Keratinocyte (primary cell): ENCODE measurements at regions not wholly inside any gene's neighbourhood (a gene's known extent, or its start where the extent isn't known, plus 50 kb on each side); places are given as distances from the start of the nearest gene placed in this dataset.

ENCODE experiments used
- DNase-seq: peaks from one replicate; pipeline ENCODE4 v3.0.0-alpha.2; 2011; ENCODE audit warnings: low read depth, missing footprints, low spot score
- FAIRE-seq: peaks from 2 replicates; lab custom pipeline; 2011; peaks lifted over from hg19 to GRCh38; lab: Jason Lieb, UNC
- H2AFZ ChIP-seq: 2 replicates; pipeline ENCODE4 v1.6.0; 2012; ENCODE audit warnings: low read length, control low read depth, inconsistent platforms; ENCODE audit not compliant: control insufficient read depth
- H3K27ac ChIP-seq: 2 replicates; pipeline ENCODE4 v1.5.1; 2011; ENCODE audit warnings: low read length; ENCODE audit not compliant: control insufficient read depth, insufficient read depth
- H3K27me3 ChIP-seq: 3 replicates; pipeline ENCODE4 v1.6.0; 2011; ENCODE audit warnings: low read length; ENCODE audit not compliant: control insufficient read depth, insufficient read depth; ENCODE audit errors: extremely low read depth
- H3K36me3 ChIP-seq, 2 experiments: 2 replicates in 1 of 2; 3 replicates in 1 of 2; pipeline ENCODE4 v1.5.1; 2011; ENCODE audit warnings: low read length in 2 of 2, mild to moderate bottlenecking in 1 of 2; ENCODE audit not compliant: control insufficient read depth in 2 of 2, insufficient read depth in 2 of 2; ENCODE audit errors: extremely low read depth in 1 of 2
- H3K4me1 ChIP-seq: 3 replicates; pipeline ENCODE4 v1.5.1; 2011; ENCODE audit warnings: low read length; ENCODE audit not compliant: control insufficient read depth, insufficient read depth; ENCODE audit errors: extremely low read depth
- H3K4me2 ChIP-seq: 3 replicates; pipeline ENCODE4 v1.6.0; 2011; ENCODE audit warnings: low read depth, low read length; ENCODE audit not compliant: control insufficient read depth, insufficient read depth; ENCODE audit errors: extremely low read depth
- H3K4me3 ChIP-seq, 3 experiments: fragments of 200-600 bp in 1 of 3; sonication (generic) in 1 of 3; 2 replicates in 2 of 3; 3 replicates in 1 of 3; pipeline ENCODE4 v1.5.1; 2011 to 2016; ENCODE audit warnings: low read length in 3 of 3, mild to moderate bottlenecking in 3 of 3, control low read depth in 2 of 3, inconsistent platforms in 1 of 3, low read depth in 1 of 3, mixed read lengths in 1 of 3, mixed run types in 1 of 3, moderate library complexity in 1 of 3; ENCODE audit not compliant: control insufficient read depth in 2 of 3, insufficient read depth in 2 of 3; ENCODE audit errors: extremely low read depth in 1 of 3
- H3K79me2 ChIP-seq: 2 replicates; pipeline ENCODE4 v1.6.0; 2012; ENCODE audit warnings: low read length; ENCODE audit not compliant: control insufficient read depth, insufficient read depth
- H3K9ac ChIP-seq: 3 replicates; pipeline ENCODE4 v1.6.0; 2011; ENCODE audit warnings: low read length; ENCODE audit not compliant: control insufficient read depth, insufficient read depth; ENCODE audit errors: extremely low read depth
- H3K9me1 ChIP-seq: 3 replicates; pipeline ENCODE4 v1.6.0; 2011; ENCODE audit warnings: low read length; ENCODE audit not compliant: control insufficient read depth, insufficient read depth; ENCODE audit errors: extremely low read depth
- H3K9me3 ChIP-seq: 2 replicates; pipeline ENCODE4 v1.5.1; 2012; ENCODE audit warnings: low read depth, low read length; ENCODE audit not compliant: control insufficient read depth
- H4K20me1 ChIP-seq: 3 replicates; pipeline ENCODE4 v1.6.0; 2011; ENCODE audit warnings: low read length; ENCODE audit not compliant: control insufficient read depth, insufficient read depth; ENCODE audit errors: extremely low read depth
- EZH2 ChIP-seq: IDR thresholded peaks from one replicate; pipeline ENCODE4 v1.6.1; 2012; ENCODE audit warnings: inconsistent platforms, mild to moderate bottlenecking, low read length, moderate library complexity
- dilution Hi-C: fragments of 300-500 bp; cut with MboI; formaldehyde crosslinking; loops from one replicate; pipeline ENCODE4 v1.7.0; 2020; ENCODE audit warnings: low sequenced_read_pairs; ENCODE audit not compliant: extremely low pct_ligation_motif_present
- TF ChIP-seq, protein P1 (sequence below), 3 experiments: IDR thresholded peaks in 1 of 3; conservative IDR thresholded peaks in 1 of 3; optimal IDR thresholded peaks in 1 of 3; 2 replicates in 2 of 3; 3 replicates in 1 of 3; pipeline versions ENCODE3 to v1.5.1; 2011; ENCODE audit warnings: low read length in 3 of 3, mild to moderate bottlenecking in 3 of 3, moderate library complexity in 2 of 3, control low read depth in 1 of 3, inconsistent platforms in 1 of 3; ENCODE audit not compliant: insufficient read depth in 2 of 3; ENCODE audit errors: extremely low read depth in 1 of 3

DNA sequence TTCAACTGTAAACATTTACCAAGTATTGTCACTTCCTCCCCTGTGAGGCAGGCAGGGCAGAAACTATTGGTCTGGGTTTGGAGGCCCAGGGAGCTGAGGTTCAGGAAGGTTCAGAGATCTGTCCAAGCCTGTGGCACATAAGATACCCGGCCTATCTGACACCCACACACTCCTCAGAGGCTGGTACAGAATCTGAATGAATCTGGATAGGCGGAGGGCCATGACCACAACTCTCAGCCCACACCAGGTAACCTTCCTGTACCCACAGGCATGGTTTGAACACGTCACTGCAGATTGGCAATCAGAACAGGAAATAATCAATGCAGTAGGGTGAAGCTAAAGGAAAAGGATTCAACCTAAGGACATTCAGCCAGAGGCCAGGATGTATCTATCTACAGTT is 92.8 kb upstream of the TMCC3 start:
- H4K20me1 ChIP-seq = no peaks in the 10 kb centered on the region
- no peak overlapping the region for H3K27ac ChIP-seq
- dilution Hi-C loops = no loop called here
- no peaks in the 10 kb centered on the region for H3K9me3 ChIP-seq
- no peak overlapping the region for H3K4me3 ChIP-seq
- no peaks in the 10 kb centered on the region for H3K4me1 ChIP-seq
- peaks cover 7% of the 10 kb centered on the region for H3K27me3 ChIP-seq
- no peak for TF ChIP-seq EZH2
- TF ChIP-seq, protein P1, sequence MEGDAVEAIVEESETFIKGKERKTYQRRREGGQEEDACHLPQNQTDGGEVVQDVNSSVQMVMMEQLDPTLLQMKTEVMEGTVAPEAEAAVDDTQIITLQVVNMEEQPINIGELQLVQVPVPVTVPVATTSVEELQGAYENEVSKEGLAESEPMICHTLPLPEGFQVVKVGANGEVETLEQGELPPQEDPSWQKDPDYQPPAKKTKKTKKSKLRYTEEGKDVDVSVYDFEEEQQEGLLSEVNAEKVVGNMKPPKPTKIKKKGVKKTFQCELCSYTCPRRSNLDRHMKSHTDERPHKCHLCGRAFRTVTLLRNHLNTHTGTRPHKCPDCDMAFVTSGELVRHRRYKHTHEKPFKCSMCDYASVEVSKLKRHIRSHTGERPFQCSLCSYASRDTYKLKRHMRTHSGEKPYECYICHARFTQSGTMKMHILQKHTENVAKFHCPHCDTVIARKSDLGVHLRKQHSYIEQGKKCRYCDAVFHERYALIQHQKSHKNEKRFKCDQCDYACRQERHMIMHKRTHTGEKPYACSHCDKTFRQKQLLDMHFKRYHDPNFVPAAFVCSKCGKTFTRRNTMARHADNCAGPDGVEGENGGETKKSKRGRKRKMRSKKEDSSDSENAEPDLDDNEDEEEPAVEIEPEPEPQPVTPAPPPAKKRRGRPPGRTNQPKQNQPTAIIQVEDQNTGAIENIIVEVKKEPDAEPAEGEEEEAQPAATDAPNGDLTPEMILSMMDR (optimal IDR thresholded peaks at IDR 0.05 in 1 of 3, IDR thresholded peaks at IDR 0.05 in 1 of 3, conservative IDR thresholded peaks at IDR 0.05 in 1 of 3; ENCODE audit: extremely low read depth in 1 of 3, insufficient read depth in 2 of 3, low read length in 3 of 3) = no peak
- no peaks in the 10 kb centered on the region for H3K79me2 ChIP-seq
- no peak for DNase-seq
- no peaks in the 10 kb centered on the region for H3K36me3 ChIP-seq
- no peak overlapping the region for H3K4me2 ChIP-seq
- FAIRE-seq = peak; percentile 39
- H2AFZ ChIP-seq = no peak overlapping the region
- H3K9ac ChIP-seq = no peak overlapping the region
- no peaks in the 10 kb centered on the region for H3K9me1 ChIP-seq

- Histone ChIP-seq H3K9me3 (no peaks in the 10 kb centered on the region), H3K79me2 (no peaks in the 10 kb centered on the region), H3K9me1 (no peaks in the 10 kb centered on the region), H3K4me2 (no peak overlapping the region), H4K20me1 (no peaks in the 10 kb centered on the region), H3K9ac (no peak overlapping the region), H3K27me3 (peaks cover 7% of the 10 kb centered on the region), H3K27ac (no peak overlapping the region), H3K4me3 (no peak overlapping the region), H3K4me1 (no peaks in the 10 kb centered on the region), H2AFZ (no peak overlapping the region), H3K36me3 (no peaks in the 10 kb centered on the region)
- no peak for TF ChIP-seq EZH2
- DNase-seq (no peak), FAIRE-seq (no peak)
- dilution Hi-C loops = no loop called here
These were observed 90.4 kb upstream of the TMCC3 start for GRCh38 chr12:94740601-94741362.

DNA sequence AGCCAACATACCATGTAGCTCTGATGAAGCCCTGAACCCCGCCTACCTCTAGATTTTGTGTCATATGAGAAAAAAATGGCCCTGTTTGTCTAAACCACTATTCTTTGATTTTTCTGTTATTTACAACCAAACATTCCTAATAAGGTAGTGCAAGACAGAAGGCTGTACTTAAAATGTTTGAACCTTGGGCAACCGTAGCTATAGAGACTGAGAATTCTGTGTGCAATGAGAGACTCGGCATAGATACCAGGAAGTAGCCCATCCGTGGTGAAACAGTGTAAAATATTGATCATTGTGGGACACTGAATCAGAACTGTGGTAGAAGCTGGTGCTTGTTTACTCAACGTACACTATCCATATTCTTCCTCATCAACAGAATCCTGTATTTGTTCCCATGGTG is 86.5 kb upstream of the TMCC3 start:
- FAIRE-seq (no peak), DNase-seq (no peak)
- Histone ChIP-seq H3K9me3 (no peaks in the 10 kb centered on the region), H4K20me1 (no peaks in the 10 kb centered on the region), H3K27me3 (peaks cover 7% of the 10 kb centered on the region), H3K36me3 (no peaks in the 10 kb centered on the region), H2AFZ (no peak overlapping the region), H3K4me1 (no peaks in the 10 kb centered on the region), H3K79me2 (no peaks in the 10 kb centered on the region), H3K4me2 (no peak overlapping the region), H3K9ac (no peak overlapping the region), H3K9me1 (no peaks in the 10 kb centered on the region), H3K27ac (no peak overlapping the region), H3K4me3 (no peak overlapping the region)
- dilution Hi-C loops = no loop called here
- TF ChIP-seq EZH2 = no peak
- TF ChIP-seq, protein P1 (optimal IDR thresholded peaks at IDR 0.05 in 1 of 3, IDR thresholded peaks at IDR 0.05 in 1 of 3, conservative IDR thresholded peaks at IDR 0.05 in 1 of 3; ENCODE audit: extremely low read depth in 1 of 3, insufficient read depth in 2 of 3, low read length in 3 of 3) = no peak
